ENCODE measurements at regions not wholly inside any gene's neighbourhood (a gene's known extent, or its start where the extent isn't known, plus 50 kb on each side); places are given as distances from the start of the nearest gene placed in this dataset.

- TF ChIP-seq USF2 (IDR thresholded peaks at IDR 0.05; ENCODE audit: low read depth, low read length) (no peak), CTCF (conservative IDR thresholded peaks at IDR 0.05; ENCODE audit: low read depth, low read length) (no peak), RAD21 (IDR thresholded peaks at IDR 0.05; ENCODE audit: low read length) (no peak), MAZ (IDR thresholded peaks at IDR 0.05; ENCODE audit: borderline replicate concordance, low read depth, low read length) (no peak), POLR2A (IDR thresholded peaks at IDR 0.05; ENCODE audit: low read depth, low read length) (no peak), MXI1 (IDR thresholded peaks at IDR 0.05; ENCODE audit: borderline replicate concordance, low read depth, low read length) (no peak), CHD1 (IDR thresholded peaks at IDR 0.05; ENCODE audit: low read depth, low read length) (no peak), RFX5 (IDR thresholded peaks at IDR 0.05; ENCODE audit: low read depth, low read length) (no peak)
Measured at GRCh38 chr14:44720707-44721106, 213.6 kb upstream of the FSCB start.

Measured in IMR-90 (cell line).